Spleen (tissue), 7 donors: ENCODE measurements at regions not wholly inside any gene's neighbourhood (a gene's known extent, or its start where the extent isn't known, plus 50 kb on each side); places are given as distances from the start of the nearest gene placed in this dataset.

Source experiments
- POLR2A ChIP-seq, 3 donors: fragments of 450-650 bp; IDR thresholded peaks; one replicate each; pipeline ENCODE4 v1.5.1; 2017; ENCODE audit warnings: antibody characterized with exemption in 3 of 3, mild to moderate bottlenecking in 1 of 3
- POLR2AphosphoS5 ChIP-seq, 3 donors: sonication (generic); formaldehyde crosslinking; IDR thresholded peaks; one replicate each; pipeline ENCODE4 v1.5.1; 2017; ENCODE audit warnings: antibody characterized with exemption in 3 of 3
- TF ChIP-seq, protein P1 (sequence below), 11 experiments: fragments of 200-600 bp in 7 of 11; fragments of 450-650 bp in 4 of 11; sonication (generic) in 4 of 11; IDR thresholded peaks in 8 of 11; conservative IDR thresholded peaks in 3 of 11; 1 replicate in 7 of 11; 2 replicates in 4 of 11; pipeline versions ENCODE4 v1.4.0 to v1.8.0; 2016 to 2021; ENCODE audit warnings: antibody characterized with exemption in 11 of 11, inconsistent platforms in 4 of 11, mild to moderate bottlenecking in 1 of 11
- donor health status: DM: no; HTN: no; CAD: no; lungs with moderate emphysema.
- donor health status: DM: no; HTN: no; CAD: no.
- donor health status: DM: no; HTN: no; CAD: no.

DNA sequence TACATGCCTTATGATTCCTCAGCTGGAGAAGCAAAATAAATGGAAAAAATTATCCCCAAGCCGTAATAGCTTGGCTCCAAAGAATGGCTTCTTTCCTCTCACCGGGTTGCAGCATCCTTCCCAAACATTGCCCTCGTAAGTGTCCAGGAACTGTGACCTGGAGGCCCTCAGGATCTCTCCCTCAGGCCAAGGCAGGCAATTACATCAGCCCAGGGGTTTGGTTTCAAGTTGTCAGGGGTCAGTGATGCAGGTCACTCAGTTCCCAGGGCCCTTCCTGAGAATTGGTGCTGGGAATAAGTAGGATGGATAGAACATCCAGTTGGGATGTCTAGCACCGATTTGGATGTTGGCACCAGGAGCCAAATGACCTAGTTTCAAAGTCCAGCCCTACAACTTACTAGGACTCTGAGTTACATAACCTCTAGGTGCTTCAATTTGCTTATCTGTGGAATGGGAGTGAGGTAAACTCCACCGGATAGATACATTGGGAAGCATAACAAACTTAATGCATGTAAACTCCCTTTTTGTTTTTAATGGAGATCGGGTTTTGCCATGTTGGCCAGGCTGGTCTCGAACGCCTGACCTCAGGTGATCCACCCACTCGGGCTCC, 133.5 kb upstream of the DAP start:
- no peak for TF ChIP-seq POLR2AphosphoS5 (IDR thresholded peaks at IDR 0.05)
- TF ChIP-seq POLR2A (IDR thresholded peaks at IDR 0.05) = no peak
- TF ChIP-seq, protein P1, sequence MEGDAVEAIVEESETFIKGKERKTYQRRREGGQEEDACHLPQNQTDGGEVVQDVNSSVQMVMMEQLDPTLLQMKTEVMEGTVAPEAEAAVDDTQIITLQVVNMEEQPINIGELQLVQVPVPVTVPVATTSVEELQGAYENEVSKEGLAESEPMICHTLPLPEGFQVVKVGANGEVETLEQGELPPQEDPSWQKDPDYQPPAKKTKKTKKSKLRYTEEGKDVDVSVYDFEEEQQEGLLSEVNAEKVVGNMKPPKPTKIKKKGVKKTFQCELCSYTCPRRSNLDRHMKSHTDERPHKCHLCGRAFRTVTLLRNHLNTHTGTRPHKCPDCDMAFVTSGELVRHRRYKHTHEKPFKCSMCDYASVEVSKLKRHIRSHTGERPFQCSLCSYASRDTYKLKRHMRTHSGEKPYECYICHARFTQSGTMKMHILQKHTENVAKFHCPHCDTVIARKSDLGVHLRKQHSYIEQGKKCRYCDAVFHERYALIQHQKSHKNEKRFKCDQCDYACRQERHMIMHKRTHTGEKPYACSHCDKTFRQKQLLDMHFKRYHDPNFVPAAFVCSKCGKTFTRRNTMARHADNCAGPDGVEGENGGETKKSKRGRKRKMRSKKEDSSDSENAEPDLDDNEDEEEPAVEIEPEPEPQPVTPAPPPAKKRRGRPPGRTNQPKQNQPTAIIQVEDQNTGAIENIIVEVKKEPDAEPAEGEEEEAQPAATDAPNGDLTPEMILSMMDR (IDR thresholded peaks at IDR 0.05 in 8 of 11, conservative IDR thresholded peaks at IDR 0.05 in 3 of 11) = no peak
